T-helper 2 cell treated with Interferon-gamma antibody and Interleukin-4, amounts not matched to agents 5 μg/mL and 100 μg/mL, for 36 hours (primary cell): ENCODE measurements at regions not wholly inside any gene's neighbourhood (a gene's known extent, or its start where the extent isn't known, plus 50 kb on each side); places are given as distances from the start of the nearest gene placed in this dataset.

Experiments used
- DNase-seq: peaks from one replicate; pipeline ENCODE4 v3.0.0; 2021; ENCODE audit warnings: low spot score
- H3K27ac Mint-ChIP-seq: one replicate; pipeline ENCODE4 v1.8.0; 2021; ENCODE audit warnings: mild to moderate bottlenecking, mixed read lengths
- H3K27me3 Mint-ChIP-seq: one replicate; pipeline ENCODE4 v1.8.0; 2021; ENCODE audit warnings: low read depth, mixed read lengths
- H3K36me3 Mint-ChIP-seq: one replicate; pipeline ENCODE4 v1.8.0; 2021; ENCODE audit warnings: low read depth, mixed read lengths
- H3K4me1 Mint-ChIP-seq: one replicate; pipeline ENCODE4 v1.8.0; 2021; ENCODE audit warnings: low read depth, mixed read lengths
- H3K4me3 Mint-ChIP-seq: one replicate; pipeline ENCODE4 v1.8.0; 2022; ENCODE audit warnings: mild to moderate bottlenecking, moderate library complexity, mixed read lengths
- H3K9me3 Mint-ChIP-seq: one replicate; pipeline ENCODE4 v1.8.0; 2021; ENCODE audit warnings: mixed read lengths

DNA sequence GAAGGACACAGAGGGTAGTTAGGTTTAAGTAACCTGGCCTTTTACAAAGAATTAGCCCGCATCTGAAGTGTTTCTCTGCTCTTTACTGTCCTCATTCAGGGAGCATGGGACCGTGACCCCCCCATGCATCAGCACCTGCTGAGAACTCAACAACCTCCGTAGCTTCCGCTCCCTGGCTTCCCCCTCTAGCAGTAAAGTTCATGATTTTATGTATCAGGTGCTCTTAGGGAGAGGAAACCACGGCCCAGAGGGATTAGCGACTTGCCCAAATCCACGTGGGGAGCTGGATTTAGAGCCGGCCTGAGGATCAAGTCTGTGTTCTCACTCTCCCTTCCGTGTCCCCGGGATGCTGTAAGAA, 284.6 kb upstream of the GATB start:
- peaks cover 7% of the 10 kb centered on the region for H3K9me3 Mint-ChIP-seq
- H3K36me3 Mint-ChIP-seq = no peaks in the 10 kb centered on the region
- DNase-seq = no peak
- H3K27ac Mint-ChIP-seq = no peak overlapping the region
- no peak overlapping the region for H3K4me3 Mint-ChIP-seq
- H3K4me1 Mint-ChIP-seq = peaks cover 2% of the 10 kb centered on the region
- peaks cover 24% of the 10 kb centered on the region for H3K27me3 Mint-ChIP-seq

DNA sequence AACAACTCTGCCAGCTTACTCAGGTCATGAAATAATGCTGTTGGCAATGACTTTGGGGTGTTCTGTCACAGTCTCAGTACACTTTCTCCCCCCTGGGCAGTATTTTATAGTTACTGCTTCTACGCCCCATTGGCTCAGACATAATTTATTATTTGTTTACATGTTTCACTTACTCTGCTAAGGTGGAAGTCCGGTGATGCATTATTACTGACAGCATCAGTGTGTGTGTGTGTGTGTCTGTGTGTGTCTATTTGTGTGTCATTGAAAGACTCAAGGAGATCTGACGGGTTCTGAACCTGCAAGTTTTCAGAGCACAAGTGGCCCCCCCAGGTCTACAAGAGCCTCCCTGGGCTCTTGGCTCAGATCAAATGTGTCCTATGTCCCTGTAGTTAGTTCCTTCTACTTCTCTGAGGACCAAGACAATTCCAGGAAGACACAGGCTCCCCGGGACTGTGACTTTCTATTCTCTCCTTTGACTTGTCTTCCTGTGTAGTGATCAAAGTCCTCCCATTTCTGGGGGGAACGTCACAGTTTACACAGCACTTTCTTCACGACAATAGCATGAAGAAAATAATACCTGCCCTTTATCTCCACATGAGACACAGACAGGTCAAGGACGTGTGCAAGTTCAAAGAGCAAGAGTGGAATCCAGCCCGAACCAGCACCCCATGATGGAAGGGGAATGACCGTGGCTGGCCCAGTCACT, 283.7 kb upstream of the GATB start:
- Mint-ChIP-seq H3K4me3 (no peak overlapping the region), H3K4me1 (peaks cover 2% of the 10 kb centered on the region), H3K27ac (no peak overlapping the region), H3K36me3 (no peaks in the 10 kb centered on the region), H3K27me3 (peaks cover 24% of the 10 kb centered on the region), H3K9me3 (peaks cover 7% of the 10 kb centered on the region)
- DNase-seq = no peak

DNA sequence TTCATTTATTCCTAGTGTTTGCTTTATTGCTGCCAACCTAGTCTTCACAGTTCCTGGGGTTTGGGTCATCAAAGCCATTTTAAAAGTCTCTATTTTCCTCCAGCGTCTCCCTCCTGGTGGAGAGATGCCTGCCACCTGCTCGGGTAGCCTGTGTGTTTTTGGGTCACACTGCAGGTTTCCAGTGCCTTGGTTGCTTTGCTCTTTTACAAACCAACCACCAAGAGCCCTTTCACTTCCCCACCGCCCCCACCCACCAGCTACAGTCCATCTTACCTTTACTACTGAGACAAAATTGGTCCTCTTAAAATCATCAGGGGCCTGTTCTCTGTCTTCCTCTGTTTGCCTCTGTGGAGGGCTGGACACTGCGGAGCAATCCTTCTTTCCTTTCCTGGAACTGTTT, 280.5 kb upstream of the GATB start:
- H3K36me3 Mint-ChIP-seq = no peaks in the 10 kb centered on the region
- peaks cover 2% of the 10 kb centered on the region for H3K4me1 Mint-ChIP-seq
- no peak overlapping the region for H3K27ac Mint-ChIP-seq
- peaks cover 19% of the 10 kb centered on the region for H3K27me3 Mint-ChIP-seq
- peaks cover 7% of the 10 kb centered on the region for H3K9me3 Mint-ChIP-seq
- no peak for DNase-seq
- no peak overlapping the region for H3K4me3 Mint-ChIP-seq

DNA sequence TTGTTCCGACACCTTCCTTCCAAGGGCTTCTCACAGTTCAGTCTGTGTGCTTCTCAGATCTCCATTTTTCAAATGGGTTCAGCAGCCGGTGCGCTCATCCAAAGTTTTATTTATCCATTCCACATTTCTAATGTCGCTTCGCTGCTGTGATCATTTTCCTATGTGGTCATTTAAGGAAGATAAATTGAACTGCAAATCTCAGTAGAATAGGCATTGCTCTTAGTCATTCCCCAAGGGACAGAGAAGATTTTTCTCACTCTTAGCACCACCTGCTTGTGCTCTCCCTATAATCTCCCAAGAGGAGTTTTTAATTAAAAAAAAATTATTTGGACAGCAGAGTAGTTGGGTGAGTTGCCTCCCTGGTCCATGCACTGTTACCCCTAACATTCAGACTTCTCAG, 278.9 kb upstream of the GATB start:
- no peaks in the 10 kb centered on the region for H3K36me3 Mint-ChIP-seq
- H3K9me3 Mint-ChIP-seq = peaks cover 7% of the 10 kb centered on the region
- H3K27ac Mint-ChIP-seq = no peak overlapping the region

DNA sequence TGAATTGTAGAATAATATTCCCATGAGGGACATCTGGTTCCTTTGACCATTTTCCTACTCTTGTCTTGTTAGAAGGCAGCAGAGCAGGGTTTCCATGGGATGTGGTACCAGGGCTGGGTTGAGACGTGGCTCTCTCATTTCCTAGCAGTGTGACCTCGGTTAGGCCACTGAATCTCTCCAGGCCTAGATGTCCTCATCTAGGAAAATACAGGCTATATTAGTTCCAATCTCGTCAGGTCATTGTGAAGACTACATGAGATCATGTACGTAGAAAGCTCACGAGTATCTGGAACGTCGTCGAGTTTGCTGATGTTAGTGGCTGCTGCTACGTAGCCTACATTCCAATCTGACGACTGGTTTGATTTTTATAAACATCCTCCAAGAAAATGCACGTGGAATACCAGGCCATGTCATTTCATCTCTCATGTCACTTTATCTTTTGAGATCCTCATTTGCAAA, 278.2 kb upstream of the GATB start:
- Mint-ChIP-seq H3K36me3 (no peaks in the 10 kb centered on the region), H3K4me3 (no peak overlapping the region), H3K27me3 (peaks cover 12% of the 10 kb centered on the region), H3K27ac (no peak overlapping the region), H3K4me1 (no peaks in the 10 kb centered on the region), H3K9me3 (peaks cover 7% of the 10 kb centered on the region)
- no peak for DNase-seq

More for the DNA sequence above, 278.9 kb upstream of the GATB start:
- H3K4me3 Mint-ChIP-seq = no peak overlapping the region
- H3K4me1 Mint-ChIP-seq = peaks cover 2% of the 10 kb centered on the region
- H3K27me3 Mint-ChIP-seq = peaks cover 18% of the 10 kb centered on the region
- DNase-seq = no peak

DNA sequence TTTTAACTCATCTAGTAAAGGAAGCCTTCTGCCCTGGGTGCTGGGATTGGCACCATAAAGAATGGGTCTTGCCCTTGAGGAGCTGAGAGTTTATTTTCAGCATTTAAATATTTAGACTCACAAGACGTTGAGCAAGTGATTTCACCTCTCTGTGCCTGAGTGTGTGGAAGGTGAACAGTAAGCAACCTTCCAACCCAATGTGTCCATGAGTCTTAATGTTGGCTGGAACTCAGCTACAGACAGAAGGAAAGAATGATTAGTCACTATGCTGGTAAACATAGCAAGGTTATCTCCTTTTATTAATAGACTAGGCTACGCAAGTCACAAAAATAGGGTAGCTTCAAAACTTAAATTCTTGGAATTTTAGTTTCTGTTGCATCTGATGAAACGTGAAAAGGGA, 277.4 kb upstream of the GATB start:
- Mint-ChIP-seq H3K27me3 (peaks cover 5% of the 10 kb centered on the region), H3K9me3 (peaks cover 5% of the 10 kb centered on the region), H3K27ac (no peak overlapping the region), H3K4me3 (no peak overlapping the region), H3K4me1 (no peaks in the 10 kb centered on the region), H3K36me3 (no peaks in the 10 kb centered on the region)
- no peak for DNase-seq

DNA sequence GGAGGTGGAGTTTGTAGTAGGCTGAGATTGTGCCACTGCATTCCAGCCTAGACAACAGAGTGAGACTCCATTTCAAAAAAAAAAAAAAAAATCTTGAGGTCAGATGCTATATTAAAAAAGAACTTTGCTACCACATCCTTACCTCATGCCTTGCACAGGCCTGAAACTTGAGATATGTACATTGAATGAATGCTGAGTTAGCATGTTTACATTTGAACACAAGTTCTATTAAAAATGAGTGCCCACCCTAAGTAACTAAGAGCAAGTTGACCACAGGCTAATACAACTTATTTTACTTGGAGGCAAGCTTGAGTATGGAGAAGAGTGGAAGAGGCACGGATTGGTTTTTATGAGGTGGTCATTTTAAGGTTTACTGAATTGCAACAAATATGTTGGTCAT, 276.6 kb upstream of the GATB start:
- Mint-ChIP-seq H3K4me3 (no peak overlapping the region), H3K27me3 (no peaks in the 10 kb centered on the region), H3K9me3 (no peaks in the 10 kb centered on the region), H3K27ac (no peak overlapping the region), H3K36me3 (no peaks in the 10 kb centered on the region), H3K4me1 (no peaks in the 10 kb centered on the region)
- DNase-seq = no peak

DNA sequence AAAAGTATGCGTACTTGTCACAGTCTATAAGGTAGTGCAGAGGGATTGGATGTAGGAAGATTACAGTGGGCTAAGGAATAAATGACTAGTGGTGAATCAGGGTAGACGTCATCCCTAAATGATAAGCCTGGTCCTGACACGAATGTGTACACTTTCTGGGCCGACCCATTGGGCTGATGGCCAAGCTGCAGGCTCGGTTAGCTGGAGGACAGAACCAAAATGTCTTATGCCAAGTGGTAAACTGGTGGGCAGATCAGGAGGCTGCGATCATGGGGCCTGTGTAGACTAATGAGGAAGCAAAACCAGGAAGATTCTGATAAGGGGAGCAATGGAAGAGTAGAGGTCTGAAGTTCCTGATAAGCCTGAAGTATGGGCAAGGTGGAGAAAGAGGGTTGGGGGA, 272.8 kb upstream of the GATB start:
- peaks cover 2% of the 10 kb centered on the region for H3K27me3 Mint-ChIP-seq
- DNase-seq = no peak
- H3K4me3 Mint-ChIP-seq = no peak overlapping the region
- no peaks in the 10 kb centered on the region for H3K36me3 Mint-ChIP-seq
- no peaks in the 10 kb centered on the region for H3K9me3 Mint-ChIP-seq
- H3K4me1 Mint-ChIP-seq = no peaks in the 10 kb centered on the region
- H3K27ac Mint-ChIP-seq = no peak overlapping the region

DNA sequence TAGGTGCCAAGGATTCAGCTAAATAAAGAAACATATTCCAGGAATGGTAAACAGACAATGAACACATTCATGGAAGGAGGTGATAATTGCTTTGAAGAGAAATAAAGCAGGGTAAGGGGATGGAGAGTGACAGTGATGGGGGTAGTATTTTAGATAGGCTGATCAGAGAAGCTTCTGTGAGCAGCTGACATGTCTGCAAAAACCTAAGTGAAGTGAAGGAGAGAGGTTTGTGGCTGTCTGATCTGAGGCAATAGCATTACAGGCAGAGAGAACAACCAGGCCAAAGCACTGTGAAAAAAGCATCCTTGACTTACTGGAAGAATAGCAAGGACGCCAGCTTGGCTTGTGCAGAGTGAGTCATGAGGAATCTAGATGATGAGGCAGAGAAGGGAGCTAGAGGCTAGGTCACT, 271.9 kb upstream of the GATB start:
- Mint-ChIP-seq H3K4me1 (no peaks in the 10 kb centered on the region), H3K4me3 (no peak overlapping the region), H3K27me3 (peaks cover 7% of the 10 kb centered on the region), H3K27ac (no peak overlapping the region), H3K36me3 (no peaks in the 10 kb centered on the region), H3K9me3 (no peaks in the 10 kb centered on the region)
- no peak for DNase-seq

DNA sequence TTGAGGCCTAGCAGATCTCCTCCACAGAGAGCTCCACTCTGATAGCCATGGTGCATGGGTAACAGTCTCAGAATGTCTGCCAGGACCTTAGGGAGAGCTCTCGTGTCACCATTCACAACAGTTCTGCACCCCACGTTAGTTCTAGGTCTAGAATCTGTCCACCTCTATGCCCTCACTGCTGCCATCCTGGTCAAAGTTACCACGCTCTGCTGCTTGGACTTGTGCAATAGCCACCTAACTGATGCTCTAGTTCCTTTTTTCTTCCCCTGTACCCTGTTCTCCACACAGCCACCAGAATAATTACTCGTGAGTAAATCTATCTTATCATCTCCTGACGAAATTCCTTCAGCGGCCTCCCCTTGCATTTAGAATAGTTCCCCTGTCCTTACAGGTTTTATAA, 268.8 kb upstream of the GATB start:
- Mint-ChIP-seq H3K4me1 (peaks cover 9% of the 10 kb centered on the region), H3K4me3 (no peak overlapping the region), H3K27ac (no peak overlapping the region), H3K27me3 (peaks cover 15% of the 10 kb centered on the region), H3K9me3 (no peaks in the 10 kb centered on the region), H3K36me3 (no peaks in the 10 kb centered on the region)
- no peak for DNase-seq

DNA sequence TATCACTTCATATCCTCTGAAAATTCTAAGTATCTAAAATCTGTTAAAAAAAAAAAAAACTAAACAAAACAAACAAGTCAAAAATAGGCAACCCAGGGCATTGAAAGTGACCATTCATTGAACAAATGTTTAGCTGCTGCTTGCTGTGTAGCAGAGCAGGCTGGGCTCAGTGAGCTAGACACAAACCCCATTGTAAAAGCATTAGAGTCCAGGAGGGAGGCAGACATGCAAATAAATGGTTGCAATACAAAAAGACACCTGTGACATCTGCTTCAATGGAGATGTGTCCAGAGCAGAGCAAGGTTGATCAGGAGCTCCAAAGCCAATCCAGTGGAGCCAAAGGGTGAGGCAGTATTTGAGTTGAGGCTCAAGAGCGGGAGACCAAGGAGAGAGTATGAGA, 267.3 kb upstream of the GATB start:
- no peak overlapping the region for H3K4me3 Mint-ChIP-seq
- peaks cover 9% of the 10 kb centered on the region for H3K4me1 Mint-ChIP-seq
- H3K9me3 Mint-ChIP-seq = no peaks in the 10 kb centered on the region
- H3K27me3 Mint-ChIP-seq = peaks cover 15% of the 10 kb centered on the region
- no peak overlapping the region for H3K27ac Mint-ChIP-seq
- no peak for DNase-seq
- no peaks in the 10 kb centered on the region for H3K36me3 Mint-ChIP-seq

DNA sequence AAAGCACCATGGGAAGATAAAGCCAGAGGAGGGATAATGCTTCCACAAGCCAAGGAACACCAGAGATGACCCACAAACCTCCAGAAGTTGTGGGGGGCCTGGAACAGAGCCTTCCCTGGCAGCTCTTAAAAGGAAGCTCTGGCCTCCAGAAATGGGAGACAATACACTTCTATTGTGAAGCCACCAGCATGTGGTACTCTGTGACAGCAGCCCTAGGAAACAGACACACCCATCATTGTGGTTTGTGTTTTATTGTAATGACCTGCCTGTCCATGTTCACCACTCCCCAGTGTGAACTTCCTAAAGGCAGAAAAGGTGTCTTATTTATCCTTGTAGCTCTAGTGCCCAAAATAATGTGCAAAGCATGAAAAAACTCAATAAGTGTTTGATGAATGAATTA, 264.1 kb upstream of the GATB start:
- Mint-ChIP-seq H3K27me3 (peaks cover 17% of the 10 kb centered on the region), H3K4me1 (peaks cover 9% of the 10 kb centered on the region), H3K4me3 (no peak overlapping the region), H3K36me3 (no peaks in the 10 kb centered on the region), H3K9me3 (no peaks in the 10 kb centered on the region), H3K27ac (no peak overlapping the region)
- DNase-seq = no peak

DNA sequence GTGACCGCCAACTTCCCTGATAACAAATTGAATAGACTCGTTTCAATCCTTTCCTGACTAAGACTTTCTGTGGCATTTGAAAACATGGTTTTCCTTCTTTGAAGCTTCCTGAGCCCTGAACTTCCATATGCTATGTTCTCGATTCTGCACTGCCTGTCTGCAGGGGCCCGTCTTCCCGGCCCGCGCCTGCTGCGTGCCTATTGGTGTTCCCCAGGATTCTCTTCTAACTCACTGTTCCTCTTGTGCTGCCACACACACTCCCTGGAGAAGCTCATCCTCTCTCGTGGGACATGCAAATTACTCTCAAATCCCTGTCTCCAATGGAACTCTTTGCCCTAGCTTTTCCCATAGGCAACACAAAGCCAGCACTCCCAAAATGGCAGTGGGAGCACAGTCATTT, 262.9 kb upstream of the GATB start:
- Mint-ChIP-seq H3K4me1 (peaks cover 9% of the 10 kb centered on the region), H3K9me3 (no peaks in the 10 kb centered on the region)

DNA sequence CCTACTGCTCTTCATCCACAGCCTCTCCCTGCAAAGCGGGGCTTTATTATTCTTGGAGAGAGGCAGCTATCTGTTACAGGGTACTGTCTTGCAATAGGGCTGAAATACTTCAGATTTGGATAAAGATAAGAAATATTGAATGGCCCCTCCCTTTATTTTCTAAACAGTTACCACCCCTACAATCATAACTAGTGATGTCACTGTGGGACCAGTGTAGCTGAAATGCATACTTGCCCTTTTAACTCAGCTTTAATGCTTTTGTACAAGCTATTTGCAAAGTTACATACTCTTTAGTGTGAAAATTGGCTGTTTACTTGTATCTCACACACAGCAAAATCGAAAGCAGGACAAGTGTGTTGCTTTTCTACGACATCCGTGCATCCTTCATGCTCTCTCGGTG, 261.7 kb upstream of the GATB start:
- Mint-ChIP-seq H3K27ac (no peak overlapping the region), H3K4me3 (no peak overlapping the region), H3K36me3 (no peaks in the 10 kb centered on the region), H3K4me1 (peaks cover 9% of the 10 kb centered on the region), H3K9me3 (no peaks in the 10 kb centered on the region), H3K27me3 (peaks cover 18% of the 10 kb centered on the region)
- no peak for DNase-seq

More for the DNA sequence above, 262.9 kb upstream of the GATB start:
- no peaks in the 10 kb centered on the region for H3K36me3 Mint-ChIP-seq
- no peak overlapping the region for H3K4me3 Mint-ChIP-seq
- H3K27me3 Mint-ChIP-seq = peaks cover 16% of the 10 kb centered on the region
- no peak for DNase-seq
- H3K27ac Mint-ChIP-seq = no peak overlapping the region

DNA sequence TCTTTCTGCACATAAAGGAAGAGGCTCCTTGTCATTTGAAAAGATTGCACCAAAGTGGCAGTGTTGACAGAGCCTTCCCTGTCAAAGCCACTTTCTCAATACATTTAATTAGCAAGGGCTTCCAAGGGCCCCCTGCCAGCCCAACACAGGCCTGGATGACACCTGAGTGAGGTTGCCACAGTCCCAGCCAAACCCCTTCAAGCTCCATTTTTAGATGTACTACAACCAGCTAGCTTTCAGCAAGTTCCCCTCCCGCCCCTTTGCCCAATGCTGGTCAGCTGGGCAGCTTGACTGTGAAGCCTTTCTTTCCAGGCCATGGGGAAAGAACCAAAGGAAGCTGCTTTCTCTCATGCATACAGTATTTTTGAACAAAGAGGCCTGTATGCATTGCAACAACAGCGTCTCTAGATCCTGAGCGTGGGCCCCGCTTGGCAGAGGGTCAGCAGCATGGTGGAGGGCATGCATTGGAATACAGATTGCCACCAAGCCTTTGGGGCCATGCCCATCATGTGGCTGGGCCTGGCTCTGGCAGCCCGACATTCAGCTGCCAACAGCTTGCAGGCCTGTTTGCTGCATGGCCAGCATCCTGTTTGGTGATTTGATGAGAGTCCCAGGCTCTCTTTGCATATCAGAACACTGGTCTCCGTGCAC, 261.1 kb upstream of the GATB start:
- peaks cover 9% of the 10 kb centered on the region for H3K4me1 Mint-ChIP-seq
- no peak for DNase-seq
- peaks cover 14% of the 10 kb centered on the region for H3K27me3 Mint-ChIP-seq
- no peak overlapping the region for H3K4me3 Mint-ChIP-seq
- no peaks in the 10 kb centered on the region for H3K9me3 Mint-ChIP-seq
- no peaks in the 10 kb centered on the region for H3K36me3 Mint-ChIP-seq
- no peak overlapping the region for H3K27ac Mint-ChIP-seq
